HG02970 (cell line): ENCODE measurements at regions not wholly inside any gene's neighbourhood (a gene's known extent, or its start where the extent isn't known, plus 50 kb on each side); places are given as distances from the start of the nearest gene placed in this dataset.
"Not testable (repeated sequence)": the region's sequence is repeated elsewhere in the genome, so short reads cannot be mapped to it uniquely, and the experiment has no call there.

Experiments
- ATAC-seq: cut with Tn5 transposase; IDR thresholded peaks from one replicate; pipeline ENCODE4 v1.9.1; 2021; ENCODE audit warnings: mild to moderate bottlenecking, moderate library complexity, moderate number of reproducible peaks; ENCODE audit not compliant: unreplicated experiment, low FRiP score

DNA sequence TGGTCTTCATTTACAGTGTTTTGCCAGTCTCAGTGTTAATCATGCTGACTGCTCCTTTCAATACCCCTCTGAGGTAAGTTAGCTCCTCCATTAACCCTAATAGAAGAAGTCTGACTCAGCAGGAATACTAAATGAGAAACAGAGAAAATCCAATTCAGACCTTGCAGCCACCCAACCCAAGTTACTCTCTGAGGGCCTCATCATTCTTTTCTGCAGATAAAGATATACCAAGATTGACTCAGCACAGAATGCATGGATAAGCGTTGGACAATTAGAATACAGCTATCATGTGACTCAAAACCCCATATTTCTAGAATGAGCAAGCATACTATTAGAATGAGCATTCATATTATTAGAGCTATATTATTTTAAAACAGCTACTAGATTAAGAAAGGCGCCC is 389.1 kb upstream of the SGO1 start:
- no peak for ATAC-seq

- ATAC-seq: no peak
Measured at GRCh38 chr3:20574746-20575145, 388.7 kb upstream of the SGO1 start.

DNA sequence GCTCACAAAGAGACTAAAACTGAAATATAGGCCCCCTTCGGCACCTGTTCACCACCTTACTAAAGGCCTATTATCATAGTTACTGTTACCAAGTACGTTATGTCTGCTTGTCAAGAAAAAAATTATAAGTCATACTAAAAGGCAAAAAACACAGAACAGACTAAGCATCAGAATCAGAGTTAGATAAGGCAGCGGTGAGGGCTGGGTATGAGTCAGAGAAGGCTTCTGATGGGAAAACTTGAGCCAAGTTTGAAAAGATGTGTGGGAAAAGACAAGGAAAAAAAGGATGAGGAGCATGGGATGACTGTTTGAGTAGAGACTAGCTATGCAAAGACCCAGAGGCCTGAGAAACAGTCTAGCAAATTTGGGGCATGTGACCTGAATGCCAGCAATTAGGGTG is 387.2 kb upstream of the SGO1 start:
- ATAC-seq: no peak

- ATAC-seq: no peak
Measured at GRCh38 chr3:20572473-20572872, 386.5 kb upstream of the SGO1 start.

DNA sequence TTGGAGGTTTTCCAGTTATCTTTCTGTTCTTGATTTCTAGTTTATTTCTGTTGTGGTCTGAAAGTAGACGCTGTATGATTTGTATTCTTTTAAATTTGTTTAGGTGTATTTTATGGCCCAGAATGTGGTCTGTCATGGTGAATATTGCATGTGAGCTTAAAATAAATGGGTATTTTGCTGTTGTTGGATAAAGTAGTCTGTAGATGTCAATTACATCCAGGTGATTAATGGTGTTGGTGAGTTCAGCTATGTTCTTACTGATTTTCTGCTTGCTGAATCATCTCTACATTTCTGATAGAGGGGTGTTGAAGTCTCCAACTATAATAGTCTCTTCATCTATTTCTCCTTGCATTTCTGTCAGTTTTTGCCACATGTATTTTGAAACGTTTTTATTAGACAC is 383.3 kb upstream of the SGO1 start:
- ATAC-seq: no peak

DNA sequence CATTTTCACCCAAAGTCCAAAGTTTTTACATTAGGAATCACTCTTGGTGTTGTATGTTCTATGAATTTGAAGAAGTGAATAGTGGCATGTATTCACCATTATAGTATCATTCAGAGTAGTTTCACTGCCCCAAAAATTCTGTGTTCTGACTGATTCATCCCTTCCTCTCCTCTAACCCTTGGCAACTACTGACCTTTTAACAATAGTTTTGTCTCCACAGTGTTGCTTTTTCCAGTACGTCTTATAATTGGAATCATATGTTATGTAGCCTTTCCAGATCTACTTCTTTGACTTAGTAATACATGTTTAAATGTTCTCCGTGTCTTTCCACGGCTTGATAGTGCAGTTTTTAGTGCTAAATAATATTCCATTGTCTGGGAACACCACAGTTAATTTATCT is 379.0 kb upstream of the SGO1 start:
- ATAC-seq: no peak

DNA sequence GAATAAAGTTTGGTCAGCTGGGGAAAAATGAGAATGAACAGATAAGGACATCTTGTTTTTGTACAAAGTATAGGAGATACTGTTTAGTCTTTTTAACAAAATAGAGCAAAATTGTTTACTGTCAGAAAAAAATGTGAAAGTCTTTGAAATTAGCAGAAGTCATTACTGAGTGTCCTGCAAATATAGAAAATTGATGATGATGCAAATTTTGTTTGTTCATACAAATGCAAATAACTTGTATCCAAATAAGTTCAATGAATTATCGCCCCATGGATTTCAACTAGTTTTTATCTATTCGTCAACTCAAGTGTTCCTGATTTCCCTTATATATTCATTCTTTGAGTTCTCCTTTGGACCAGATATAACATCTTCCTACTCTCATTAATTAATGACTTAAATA is 378.0 kb upstream of the SGO1 start:
- no peak for ATAC-seq

GRCh38 chr3:20563251-20563650 is 377.2 kb upstream of the SGO1 start:
- ATAC-seq: no peak

GRCh38 chr3:20561166-20561565 is 375.2 kb upstream of the SGO1 start:
- no peak for ATAC-seq

DNA sequence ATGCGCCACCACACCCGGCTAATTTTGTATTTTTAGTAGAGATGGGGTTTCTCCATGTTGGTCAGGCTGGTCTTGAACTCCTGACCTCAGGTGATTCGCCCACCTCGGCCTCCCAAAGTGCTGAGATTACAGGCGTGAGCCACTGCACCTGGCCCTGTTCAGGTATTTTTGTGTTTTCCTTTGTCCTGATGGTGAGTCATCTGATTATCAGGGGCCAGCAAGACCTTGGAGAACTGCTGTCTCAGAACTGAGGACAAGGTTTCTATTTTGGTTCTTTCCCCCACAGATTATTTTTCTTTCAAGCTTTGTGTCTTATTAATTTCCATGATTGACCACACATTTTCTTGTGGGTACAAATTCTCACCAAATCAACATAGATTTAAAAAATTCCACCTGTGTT is 374.4 kb upstream of the SGO1 start:
- not testable (repeated sequence) for ATAC-seq

DNA sequence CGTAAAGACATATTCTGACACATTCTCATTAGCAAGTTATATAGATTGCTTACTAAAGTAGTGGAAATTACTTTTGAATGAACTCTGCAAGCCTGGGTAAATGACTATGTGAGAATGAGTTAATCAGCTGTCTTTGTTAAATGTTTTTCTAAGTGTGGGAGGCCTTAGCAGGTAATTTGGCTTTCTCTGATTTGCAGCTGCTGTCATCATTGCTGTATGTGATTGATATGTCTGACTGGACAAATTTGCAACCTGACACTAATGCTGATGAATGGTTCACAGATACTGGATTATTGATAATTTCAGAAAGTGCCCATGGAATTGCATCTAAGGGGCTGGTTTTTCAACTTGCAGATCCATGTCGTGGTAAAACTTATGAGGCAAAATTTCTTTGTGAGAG is 372.2 kb upstream of the SGO1 start:
- ATAC-seq: no peak

DNA sequence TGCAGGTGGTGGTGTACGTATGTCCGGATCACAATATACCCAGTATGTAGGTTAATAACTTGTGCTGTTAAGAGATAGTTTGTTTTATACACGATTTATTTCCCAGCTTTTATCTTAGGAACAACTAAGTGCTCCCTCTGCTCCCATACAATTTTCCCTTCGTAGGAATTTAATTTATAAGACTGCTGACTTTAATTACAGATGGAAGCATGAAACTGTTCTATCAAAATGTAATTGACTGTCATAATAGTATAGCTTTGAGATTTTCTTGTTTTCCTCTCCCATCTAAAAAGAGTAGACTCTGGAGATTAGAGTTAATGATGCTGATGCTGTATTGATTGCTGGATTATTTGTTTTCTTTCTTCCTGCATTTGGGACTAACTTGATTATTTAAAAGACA is 370.7 kb upstream of the SGO1 start:
- ATAC-seq: no peak

- ATAC-seq: no peak
Measured at GRCh38 chr3:20552605-20553275, 366.7 kb upstream of the SGO1 start.

GRCh38 chr3:20547361-20548269 is 361.6 kb upstream of the SGO1 start:
- ATAC-seq: not testable (repeated sequence)

- ATAC-seq: no peak
Measured at GRCh38 chr3:20546636-20547035, 360.6 kb upstream of the SGO1 start.

GRCh38 chr3:20543535-20544226 is 357.7 kb upstream of the SGO1 start:
- no peak for ATAC-seq

GRCh38 chr3:20540066-20540465 is 354.1 kb upstream of the SGO1 start:
- ATAC-seq: no peak

- ATAC-seq: no peak
Measured at GRCh38 chr3:20539666-20540065, 353.7 kb upstream of the SGO1 start.

GRCh38 chr3:20537234-20537633 is 351.2 kb upstream of the SGO1 start:
- ATAC-seq: no peak

DNA sequence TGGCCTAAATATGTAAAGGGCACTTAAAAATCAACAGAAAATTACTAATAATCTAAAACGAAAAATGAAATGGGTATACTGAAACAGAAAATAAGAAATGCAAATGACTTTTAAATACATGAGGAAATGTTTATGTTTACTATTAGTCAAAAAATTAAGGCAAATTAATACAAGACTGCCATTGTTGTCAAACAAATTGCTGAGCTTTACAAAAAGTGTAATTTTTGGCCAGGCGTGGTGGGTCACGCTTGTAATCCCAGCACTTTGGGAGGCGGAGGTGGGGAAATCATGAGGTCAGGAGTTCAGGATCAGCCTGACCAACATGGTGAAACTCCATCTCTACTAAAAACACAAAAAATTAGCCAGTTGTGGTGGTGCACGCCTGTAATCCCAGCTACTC is 343.9 kb upstream of the SGO1 start:
- ATAC-seq: no peak

DNA sequence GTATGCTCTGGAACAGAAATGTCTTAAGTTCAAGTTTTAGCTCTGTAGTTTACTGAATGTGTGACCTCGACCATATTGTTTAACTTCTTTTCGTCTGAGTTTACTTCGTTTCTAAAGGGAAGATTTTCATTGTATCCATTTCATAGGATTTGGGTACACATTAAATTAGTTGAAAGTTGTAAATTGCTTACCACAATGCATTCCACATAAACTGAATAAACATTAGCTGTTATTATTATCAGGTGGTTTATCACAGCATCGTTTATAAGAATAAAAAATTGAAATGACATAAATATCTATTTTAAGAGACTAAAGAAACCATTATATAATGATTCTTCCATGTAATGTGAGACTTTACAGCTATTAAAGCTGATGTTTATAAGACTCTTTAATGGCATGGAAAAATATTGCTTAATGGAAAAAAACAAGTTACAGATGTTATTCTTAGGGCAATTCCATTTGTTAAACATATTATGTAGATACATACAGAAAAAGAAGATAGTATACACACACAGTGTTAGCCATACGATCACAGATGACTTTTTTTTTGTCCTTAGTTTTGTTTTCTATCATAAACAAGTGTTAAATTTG is 342.3 kb upstream of the SGO1 start:
- ATAC-seq: no peak
